Keratinocyte (primary cell): ENCODE measurements at regions not wholly inside any gene's neighbourhood (a gene's known extent, or its start where the extent isn't known, plus 50 kb on each side); places are given as distances from the start of the nearest gene placed in this dataset.

Source experiments
- DNase-seq: peaks from one replicate; pipeline ENCODE4 v3.0.0-alpha.2; 2011; ENCODE audit warnings: low read depth, missing footprints, low spot score
- FAIRE-seq: peaks from 2 replicates; lab custom pipeline; 2011; peaks lifted over from hg19 to GRCh38; lab: Jason Lieb, UNC
- H2AFZ ChIP-seq: 2 replicates; pipeline ENCODE4 v1.6.0; 2012; ENCODE audit warnings: low read length, control low read depth, inconsistent platforms; ENCODE audit not compliant: control insufficient read depth
- H3K27ac ChIP-seq: 2 replicates; pipeline ENCODE4 v1.5.1; 2011; ENCODE audit warnings: low read length; ENCODE audit not compliant: control insufficient read depth, insufficient read depth
- H3K27me3 ChIP-seq: 3 replicates; pipeline ENCODE4 v1.6.0; 2011; ENCODE audit warnings: low read length; ENCODE audit not compliant: control insufficient read depth, insufficient read depth; ENCODE audit errors: extremely low read depth
- H3K36me3 ChIP-seq, 2 experiments: 2 replicates in 1 of 2; 3 replicates in 1 of 2; pipeline ENCODE4 v1.5.1; 2011; ENCODE audit warnings: low read length in 2 of 2, mild to moderate bottlenecking in 1 of 2; ENCODE audit not compliant: control insufficient read depth in 2 of 2, insufficient read depth in 2 of 2; ENCODE audit errors: extremely low read depth in 1 of 2
- H3K4me1 ChIP-seq: 3 replicates; pipeline ENCODE4 v1.5.1; 2011; ENCODE audit warnings: low read length; ENCODE audit not compliant: control insufficient read depth, insufficient read depth; ENCODE audit errors: extremely low read depth
- H3K4me2 ChIP-seq: 3 replicates; pipeline ENCODE4 v1.6.0; 2011; ENCODE audit warnings: low read depth, low read length; ENCODE audit not compliant: control insufficient read depth, insufficient read depth; ENCODE audit errors: extremely low read depth
- H3K4me3 ChIP-seq, 3 experiments: fragments of 200-600 bp in 1 of 3; sonication (generic) in 1 of 3; 2 replicates in 2 of 3; 3 replicates in 1 of 3; pipeline ENCODE4 v1.5.1; 2011 to 2016; ENCODE audit warnings: low read length in 3 of 3, mild to moderate bottlenecking in 3 of 3, control low read depth in 2 of 3, inconsistent platforms in 1 of 3, low read depth in 1 of 3, mixed read lengths in 1 of 3, mixed run types in 1 of 3, moderate library complexity in 1 of 3; ENCODE audit not compliant: control insufficient read depth in 2 of 3, insufficient read depth in 2 of 3; ENCODE audit errors: extremely low read depth in 1 of 3
- H3K79me2 ChIP-seq: 2 replicates; pipeline ENCODE4 v1.6.0; 2012; ENCODE audit warnings: low read length; ENCODE audit not compliant: control insufficient read depth, insufficient read depth
- H3K9ac ChIP-seq: 3 replicates; pipeline ENCODE4 v1.6.0; 2011; ENCODE audit warnings: low read length; ENCODE audit not compliant: control insufficient read depth, insufficient read depth; ENCODE audit errors: extremely low read depth
- H3K9me1 ChIP-seq: 3 replicates; pipeline ENCODE4 v1.6.0; 2011; ENCODE audit warnings: low read length; ENCODE audit not compliant: control insufficient read depth, insufficient read depth; ENCODE audit errors: extremely low read depth
- H3K9me3 ChIP-seq: 2 replicates; pipeline ENCODE4 v1.5.1; 2012; ENCODE audit warnings: low read depth, low read length; ENCODE audit not compliant: control insufficient read depth
- H4K20me1 ChIP-seq: 3 replicates; pipeline ENCODE4 v1.6.0; 2011; ENCODE audit warnings: low read length; ENCODE audit not compliant: control insufficient read depth, insufficient read depth; ENCODE audit errors: extremely low read depth
- EZH2 ChIP-seq: IDR thresholded peaks from one replicate; pipeline ENCODE4 v1.6.1; 2012; ENCODE audit warnings: inconsistent platforms, mild to moderate bottlenecking, low read length, moderate library complexity
- dilution Hi-C: fragments of 300-500 bp; cut with MboI; formaldehyde crosslinking; loops from one replicate; pipeline ENCODE4 v1.7.0; 2020; ENCODE audit warnings: low sequenced_read_pairs; ENCODE audit not compliant: extremely low pct_ligation_motif_present
- TF ChIP-seq, protein P1 (sequence below), 3 experiments: IDR thresholded peaks in 1 of 3; conservative IDR thresholded peaks in 1 of 3; optimal IDR thresholded peaks in 1 of 3; 2 replicates in 2 of 3; 3 replicates in 1 of 3; pipeline versions ENCODE3 to v1.5.1; 2011; ENCODE audit warnings: low read length in 3 of 3, mild to moderate bottlenecking in 3 of 3, moderate library complexity in 2 of 3, control low read depth in 1 of 3, inconsistent platforms in 1 of 3; ENCODE audit not compliant: insufficient read depth in 2 of 3; ENCODE audit errors: extremely low read depth in 1 of 3

DNA sequence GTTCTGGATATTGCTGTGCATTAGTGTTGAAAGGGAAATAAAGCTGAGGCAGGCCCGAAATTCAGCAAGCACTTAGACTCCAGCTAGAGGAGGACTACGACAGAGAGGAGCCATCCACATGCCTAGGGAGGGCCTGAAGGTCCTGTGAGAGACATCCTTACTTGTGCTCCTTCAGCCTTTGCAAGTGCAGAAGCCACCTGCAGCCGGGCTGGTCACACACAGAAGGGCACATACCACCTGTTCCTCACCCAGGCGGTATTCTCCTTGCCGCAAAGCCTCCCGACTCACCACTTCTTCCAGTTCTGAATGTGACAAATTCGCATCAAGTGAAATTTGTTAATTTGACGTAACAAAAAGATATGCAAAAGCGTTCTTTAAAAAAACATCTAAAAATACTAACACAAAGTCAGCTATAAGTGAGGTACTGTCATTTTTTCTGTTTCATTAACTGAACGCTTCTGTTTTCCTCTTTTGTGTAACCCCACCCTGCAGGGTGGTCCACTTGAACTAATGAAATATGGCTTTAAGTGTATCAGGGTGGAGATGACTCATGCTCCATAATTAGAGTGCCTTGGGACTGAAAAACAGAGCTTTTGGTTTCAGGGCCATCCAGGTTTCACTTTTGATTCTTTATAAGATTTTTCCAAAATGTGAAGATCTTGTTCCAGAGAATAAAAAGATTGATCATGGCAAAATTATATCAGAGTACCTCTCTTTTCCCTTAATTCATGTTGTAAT lies 467.9 kb upstream of the ATP11B start:
- H3K9me1 ChIP-seq = no peaks in the 10 kb centered on the region
- dilution Hi-C loops = no loop called here
- no peaks in the 10 kb centered on the region for H4K20me1 ChIP-seq
- no peak overlapping the region for H3K4me3 ChIP-seq
- no peaks in the 10 kb centered on the region for H3K79me2 ChIP-seq
- no peak overlapping the region for H3K27ac ChIP-seq
- H3K9ac ChIP-seq = no peak overlapping the region
- H3K9me3 ChIP-seq = no peaks in the 10 kb centered on the region
- no peaks in the 10 kb centered on the region for H3K36me3 ChIP-seq
- peaks cover 10% of the 10 kb centered on the region for H3K4me1 ChIP-seq
- no peak for TF ChIP-seq EZH2
- H3K4me2 ChIP-seq = peak overlapping the region; percentile 23
- H2AFZ ChIP-seq = no peak overlapping the region
- FAIRE-seq = no peak
- H3K27me3 ChIP-seq = no peaks in the 10 kb centered on the region
- DNase-seq = no peak

DNA sequence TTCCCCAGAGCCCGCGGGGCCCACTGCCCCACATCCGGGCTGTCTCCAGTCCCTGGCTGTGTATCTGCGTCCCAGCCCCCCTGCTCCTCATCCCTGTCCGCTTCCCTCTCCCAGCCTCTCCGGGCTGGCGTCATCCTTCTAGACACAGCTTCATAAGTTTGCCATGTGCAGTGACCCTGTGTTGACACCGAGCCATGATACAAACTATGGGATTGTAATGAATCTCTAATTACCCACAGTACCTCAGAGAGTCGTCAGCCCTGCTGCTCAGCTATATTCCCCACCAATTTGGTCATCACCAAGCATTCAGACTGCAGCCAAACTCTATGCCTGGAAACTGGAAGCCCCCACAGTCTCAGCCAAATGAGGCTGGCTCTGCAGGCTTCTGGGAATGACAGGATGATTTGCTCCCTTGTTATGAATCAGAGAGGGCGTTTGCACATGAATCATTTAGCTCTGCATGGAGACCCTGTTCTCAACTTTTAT lies 466.1 kb upstream of the ATP11B start:
- H3K27ac ChIP-seq = no peak overlapping the region
- no peak overlapping the region for H3K4me2 ChIP-seq
- TF ChIP-seq, protein P1, sequence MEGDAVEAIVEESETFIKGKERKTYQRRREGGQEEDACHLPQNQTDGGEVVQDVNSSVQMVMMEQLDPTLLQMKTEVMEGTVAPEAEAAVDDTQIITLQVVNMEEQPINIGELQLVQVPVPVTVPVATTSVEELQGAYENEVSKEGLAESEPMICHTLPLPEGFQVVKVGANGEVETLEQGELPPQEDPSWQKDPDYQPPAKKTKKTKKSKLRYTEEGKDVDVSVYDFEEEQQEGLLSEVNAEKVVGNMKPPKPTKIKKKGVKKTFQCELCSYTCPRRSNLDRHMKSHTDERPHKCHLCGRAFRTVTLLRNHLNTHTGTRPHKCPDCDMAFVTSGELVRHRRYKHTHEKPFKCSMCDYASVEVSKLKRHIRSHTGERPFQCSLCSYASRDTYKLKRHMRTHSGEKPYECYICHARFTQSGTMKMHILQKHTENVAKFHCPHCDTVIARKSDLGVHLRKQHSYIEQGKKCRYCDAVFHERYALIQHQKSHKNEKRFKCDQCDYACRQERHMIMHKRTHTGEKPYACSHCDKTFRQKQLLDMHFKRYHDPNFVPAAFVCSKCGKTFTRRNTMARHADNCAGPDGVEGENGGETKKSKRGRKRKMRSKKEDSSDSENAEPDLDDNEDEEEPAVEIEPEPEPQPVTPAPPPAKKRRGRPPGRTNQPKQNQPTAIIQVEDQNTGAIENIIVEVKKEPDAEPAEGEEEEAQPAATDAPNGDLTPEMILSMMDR (optimal IDR thresholded peaks at IDR 0.05 in 1 of 3, IDR thresholded peaks at IDR 0.05 in 1 of 3, conservative IDR thresholded peaks at IDR 0.05 in 1 of 3; ENCODE audit: extremely low read depth in 1 of 3, insufficient read depth in 2 of 3, low read length in 3 of 3) = no peak
- TF ChIP-seq EZH2 = no peak
- H3K4me1 ChIP-seq = peaks cover 10% of the 10 kb centered on the region
- H3K36me3 ChIP-seq = no peaks in the 10 kb centered on the region
- H3K27me3 ChIP-seq = no peaks in the 10 kb centered on the region
- H3K4me3 ChIP-seq = no peak overlapping the region
- dilution Hi-C loops = no loop called here
- H3K9ac ChIP-seq = no peak overlapping the region
- H3K79me2 ChIP-seq = no peaks in the 10 kb centered on the region
- H4K20me1 ChIP-seq = no peaks in the 10 kb centered on the region
- no peaks in the 10 kb centered on the region for H3K9me1 ChIP-seq
- no peak for DNase-seq
- FAIRE-seq = no peak
- H3K9me3 ChIP-seq = no peaks in the 10 kb centered on the region
- H2AFZ ChIP-seq = no peak overlapping the region
